ENCODE measurements at regions not wholly inside any gene's neighbourhood (a gene's known extent, or its start where the extent isn't known, plus 50 kb on each side); places are given as distances from the start of the nearest gene placed in this dataset.
A peak's percentile ranks its signal among the peaks of the same experiment; 100 is the strongest.

DNA sequence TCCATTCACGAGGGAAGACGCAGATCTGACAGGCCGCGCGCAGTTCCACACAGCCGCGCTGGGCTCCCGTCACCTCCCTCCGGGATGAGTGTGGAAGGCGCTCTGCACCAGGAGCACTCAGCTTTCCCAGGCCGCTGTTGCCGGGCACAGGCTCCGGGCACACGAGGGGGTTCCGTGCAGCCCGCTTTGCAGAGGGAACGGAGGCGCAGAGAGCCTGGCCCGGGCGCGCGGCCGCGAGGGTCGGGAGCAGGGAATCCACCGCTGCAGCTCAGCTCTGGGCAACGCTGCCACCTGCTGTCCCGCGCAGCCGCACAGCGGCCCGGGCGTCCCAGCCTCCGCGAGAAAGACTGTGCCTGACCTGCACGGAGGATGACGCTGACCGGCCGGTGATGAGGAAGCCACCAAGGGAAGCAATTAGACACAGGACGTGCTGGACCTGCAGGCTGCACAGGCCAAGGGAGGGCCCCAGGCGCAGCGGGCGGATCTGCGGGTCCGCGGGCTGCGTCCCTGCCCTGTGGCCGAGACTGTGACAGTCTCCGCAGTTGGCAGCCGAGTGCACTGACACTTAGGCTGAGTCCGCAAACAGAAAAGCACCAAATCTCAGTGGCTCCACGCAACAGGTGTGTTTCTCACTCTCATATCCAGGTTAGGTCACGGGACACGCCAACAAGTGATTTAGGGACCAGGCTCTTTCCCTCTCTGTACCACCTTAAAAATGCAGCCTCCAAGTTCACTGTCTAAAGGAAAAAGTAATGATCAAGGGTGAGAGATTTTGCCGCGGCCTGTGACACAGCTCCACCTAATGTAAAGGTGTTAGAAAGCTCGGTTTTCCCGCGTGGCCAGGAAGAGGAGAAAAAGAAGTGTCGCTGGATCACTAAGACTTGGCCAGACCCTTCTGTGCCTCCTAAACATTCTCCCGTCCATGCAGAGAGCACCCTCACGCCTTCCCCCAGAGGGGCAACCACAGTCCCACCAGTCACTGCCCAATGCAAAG lies 94.5 kb downstream of the SEC61G start:
- no peak for TF ChIP-seq NBN (conservative IDR thresholded peaks at IDR 0.05)
- TF ChIP-seq MAZ (IDR thresholded peaks at IDR 0.05; ENCODE audit: borderline replicate concordance, low read depth, low read length) = no peak
- TF ChIP-seq MAZ (CRISPR knock-in tag; IDR thresholded peaks at IDR 0.05; ENCODE audit: low read depth) = peak; percentile 40; the same call in 1 of the 2 replicates
- TF ChIP-seq, protein P1, sequence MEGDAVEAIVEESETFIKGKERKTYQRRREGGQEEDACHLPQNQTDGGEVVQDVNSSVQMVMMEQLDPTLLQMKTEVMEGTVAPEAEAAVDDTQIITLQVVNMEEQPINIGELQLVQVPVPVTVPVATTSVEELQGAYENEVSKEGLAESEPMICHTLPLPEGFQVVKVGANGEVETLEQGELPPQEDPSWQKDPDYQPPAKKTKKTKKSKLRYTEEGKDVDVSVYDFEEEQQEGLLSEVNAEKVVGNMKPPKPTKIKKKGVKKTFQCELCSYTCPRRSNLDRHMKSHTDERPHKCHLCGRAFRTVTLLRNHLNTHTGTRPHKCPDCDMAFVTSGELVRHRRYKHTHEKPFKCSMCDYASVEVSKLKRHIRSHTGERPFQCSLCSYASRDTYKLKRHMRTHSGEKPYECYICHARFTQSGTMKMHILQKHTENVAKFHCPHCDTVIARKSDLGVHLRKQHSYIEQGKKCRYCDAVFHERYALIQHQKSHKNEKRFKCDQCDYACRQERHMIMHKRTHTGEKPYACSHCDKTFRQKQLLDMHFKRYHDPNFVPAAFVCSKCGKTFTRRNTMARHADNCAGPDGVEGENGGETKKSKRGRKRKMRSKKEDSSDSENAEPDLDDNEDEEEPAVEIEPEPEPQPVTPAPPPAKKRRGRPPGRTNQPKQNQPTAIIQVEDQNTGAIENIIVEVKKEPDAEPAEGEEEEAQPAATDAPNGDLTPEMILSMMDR (CRISPR knock-in tag; IDR thresholded peaks at IDR 0.05) = peak; percentile 94
- TF ChIP-seq NFYB (CRISPR knock-in tag; IDR thresholded peaks at IDR 0.05) = no peak
- 0 out of 2 replicates have a peak, but pooled peaks have one; percentile 24 for TF ChIP-seq ZNF350 (CRISPR knock-in tag; IDR thresholded peaks at IDR 0.05; ENCODE audit: borderline replicate concordance, low read depth)
- no peak for TF ChIP-seq KMT2A (CRISPR knock-in tag; IDR thresholded peaks at IDR 0.05)
- TF ChIP-seq ZFP90 (CRISPR knock-in tag; IDR thresholded peaks at IDR 0.05; ENCODE audit: borderline replicate concordance) = 0 out of 2 replicates have a peak, but pooled peaks have one; percentile 32
- no peak for TF ChIP-seq HDAC2 (CRISPR knock-in tag; IDR thresholded peaks at IDR 0.05)
- TF ChIP-seq, protein P2, sequence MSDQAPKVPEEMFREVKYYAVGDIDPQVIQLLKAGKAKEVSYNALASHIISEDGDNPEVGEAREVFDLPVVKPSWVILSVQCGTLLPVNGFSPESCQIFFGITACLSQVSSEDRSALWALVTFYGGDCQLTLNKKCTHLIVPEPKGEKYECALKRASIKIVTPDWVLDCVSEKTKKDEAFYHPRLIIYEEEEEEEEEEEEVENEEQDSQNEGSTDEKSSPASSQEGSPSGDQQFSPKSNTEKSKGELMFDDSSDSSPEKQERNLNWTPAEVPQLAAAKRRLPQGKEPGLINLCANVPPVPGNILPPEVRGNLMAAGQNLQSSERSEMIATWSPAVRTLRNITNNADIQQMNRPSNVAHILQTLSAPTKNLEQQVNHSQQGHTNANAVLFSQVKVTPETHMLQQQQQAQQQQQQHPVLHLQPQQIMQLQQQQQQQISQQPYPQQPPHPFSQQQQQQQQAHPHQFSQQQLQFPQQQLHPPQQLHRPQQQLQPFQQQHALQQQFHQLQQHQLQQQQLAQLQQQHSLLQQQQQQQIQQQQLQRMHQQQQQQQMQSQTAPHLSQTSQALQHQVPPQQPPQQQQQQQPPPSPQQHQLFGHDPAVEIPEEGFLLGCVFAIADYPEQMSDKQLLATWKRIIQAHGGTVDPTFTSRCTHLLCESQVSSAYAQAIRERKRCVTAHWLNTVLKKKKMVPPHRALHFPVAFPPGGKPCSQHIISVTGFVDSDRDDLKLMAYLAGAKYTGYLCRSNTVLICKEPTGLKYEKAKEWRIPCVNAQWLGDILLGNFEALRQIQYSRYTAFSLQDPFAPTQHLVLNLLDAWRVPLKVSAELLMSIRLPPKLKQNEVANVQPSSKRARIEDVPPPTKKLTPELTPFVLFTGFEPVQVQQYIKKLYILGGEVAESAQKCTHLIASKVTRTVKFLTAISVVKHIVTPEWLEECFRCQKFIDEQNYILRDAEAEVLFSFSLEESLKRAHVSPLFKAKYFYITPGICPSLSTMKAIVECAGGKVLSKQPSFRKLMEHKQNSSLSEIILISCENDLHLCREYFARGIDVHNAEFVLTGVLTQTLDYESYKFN (CRISPR knock-in tag; conservative IDR thresholded peaks at IDR 0.05) = no peak
- TF ChIP-seq ZNF225 (CRISPR knock-in tag; IDR thresholded peaks at IDR 0.05) = no peak; the same call in 1 of the 2 replicates
- no peak for TF ChIP-seq POLR2A (IDR thresholded peaks at IDR 0.05; ENCODE audit: insufficient read depth in 1 of 2, low read depth in 2 of 2, low read length in 2 of 2)
- TF ChIP-seq PREB (CRISPR knock-in tag; IDR thresholded peaks at IDR 0.05) = no peak

Data from HepG2 (cell line).